ENCODE measurements at regions not wholly inside any gene's neighbourhood (a gene's known extent, or its start where the extent isn't known, plus 50 kb on each side); places are given as distances from the start of the nearest gene placed in this dataset.

GRCh38 chr7:88539518-88539917 is 220.0 kb upstream of the ZNF804B start:
- no peak for TF ChIP-seq ZBTB7A (IDR thresholded peaks at IDR 0.05; ENCODE audit: low read depth)
- TF ChIP-seq EP300 (IDR thresholded peaks at IDR 0.05; ENCODE audit: borderline replicate concordance), result no peak
- no peak for TF ChIP-seq EGR1 (IDR thresholded peaks at IDR 0.05)
- no peak for TF ChIP-seq CEBPB (IDR thresholded peaks at IDR 0.05)
- no peak for TF ChIP-seq TCF12 (IDR thresholded peaks at IDR 0.05; ENCODE audit: low read depth)
- TF ChIP-seq NFIC (IDR thresholded peaks at IDR 0.05), result no peak
- no peak for TF ChIP-seq RAD21 (IDR thresholded peaks at IDR 0.05; ENCODE audit: low read depth)
- no peak for TF ChIP-seq YY1 (IDR thresholded peaks at IDR 0.05; ENCODE audit: low read depth)
- TF ChIP-seq REST (IDR thresholded peaks at IDR 0.05; ENCODE audit: low read depth), result no peak
- no peak for TF ChIP-seq FOXM1 (IDR thresholded peaks at IDR 0.05; ENCODE audit: borderline replicate concordance, low read depth)
- no peak for TF ChIP-seq TAF1 (IDR thresholded peaks at IDR 0.05; ENCODE audit: low read depth)
- TF ChIP-seq CREB1 (IDR thresholded peaks at IDR 0.05; ENCODE audit: low read depth), result no peak
